ENCODE measurements at regions not wholly inside any gene's neighbourhood (a gene's known extent, or its start where the extent isn't known, plus 50 kb on each side); places are given as distances from the start of the nearest gene placed in this dataset.

- no peak for DNase-seq (ENCODE audit: extremely low read depth in 1 of 2, low read depth in 1 of 2)
Observed at GRCh38 chr13:31049833-31050232, 111.9 kb downstream of the HSPH1 start.

- DNase-seq (ENCODE audit: extremely low read depth in 1 of 2, low read depth in 1 of 2) = no peak
Observed at GRCh38 chr13:31049083-31049482, 112.6 kb downstream of the HSPH1 start.

GRCh38 chr13:31048521-31048920 is 113.2 kb downstream of the HSPH1 start:
- DNase-seq (ENCODE audit: extremely low read depth in 1 of 2, low read depth in 1 of 2) = no peak

- no peak for DNase-seq (ENCODE audit: extremely low read depth in 1 of 2, low read depth in 1 of 2)
Observed at GRCh38 chr13:31046711-31047279, 114.3 kb downstream of the TEX26 start.

GRCh38 chr13:31045286-31046081 is 113.0 kb downstream of the TEX26 start:
- peak; percentile 60 to 85 for DNase-seq (ENCODE audit: extremely low read depth in 1 of 2, low read depth in 1 of 2)

GRCh38 chr13:31044364-31045285 is 112.2 kb downstream of the TEX26 start:
- DNase-seq (ENCODE audit: extremely low read depth in 1 of 2, low read depth in 1 of 2) = peak; percentile 49 to 67

- no peak for DNase-seq (ENCODE audit: extremely low read depth in 1 of 2, low read depth in 1 of 2)
Observed at GRCh38 chr13:31043957-31044356, 111.5 kb downstream of the TEX26 start.

- no peak for DNase-seq (ENCODE audit: extremely low read depth in 1 of 2, low read depth in 1 of 2)
Observed at GRCh38 chr13:31042481-31043165, 110.2 kb downstream of the TEX26 start.

- no peak for DNase-seq (ENCODE audit: extremely low read depth in 1 of 2, low read depth in 1 of 2)
Observed at GRCh38 chr13:31042049-31042448, 109.6 kb downstream of the TEX26 start.

GRCh38 chr13:31038834-31039552 is 106.5 kb downstream of the TEX26 start:
- DNase-seq (ENCODE audit: extremely low read depth in 1 of 2, low read depth in 1 of 2) = peak in 1 of 2 donors; percentile 31

- no peak for DNase-seq (ENCODE audit: extremely low read depth in 1 of 2, low read depth in 1 of 2)
Observed at GRCh38 chr13:31037874-31038500, 105.5 kb downstream of the TEX26 start.

GRCh38 chr13:31036731-31037695 is 104.6 kb downstream of the TEX26 start:
- no peak for DNase-seq (ENCODE audit: extremely low read depth in 1 of 2, low read depth in 1 of 2)

GRCh38 chr13:31035185-31035965 is 102.9 kb downstream of the TEX26 start:
- DNase-seq (ENCODE audit: extremely low read depth in 1 of 2, low read depth in 1 of 2) = no peak

GRCh38 chr13:31032528-31033113 is 100.2 kb downstream of the TEX26 start:
- no peak for DNase-seq (ENCODE audit: extremely low read depth in 1 of 2, low read depth in 1 of 2)

- no peak for DNase-seq (ENCODE audit: extremely low read depth in 1 of 2, low read depth in 1 of 2)
Observed at GRCh38 chr13:31031482-31031881, 99.0 kb downstream of the TEX26 start.

GRCh38 chr13:31029102-31029501 is 96.6 kb downstream of the TEX26 start:
- DNase-seq (ENCODE audit: extremely low read depth in 1 of 2, low read depth in 1 of 2) = no peak

GRCh38 chr13:31027136-31027535 is 94.7 kb downstream of the TEX26 start:
- DNase-seq (ENCODE audit: extremely low read depth in 1 of 2, low read depth in 1 of 2) = no peak

Data from stimulated activated CD8-positive, alpha-beta memory T cell treated with anti-CD3 and anti-CD28 coated beads, Interleukin-7, amount 100 ng/mL, for 48 hours (primary cell).